ENCODE measurements at regions not wholly inside any gene's neighbourhood (a gene's known extent, or its start where the extent isn't known, plus 50 kb on each side); places are given as distances from the start of the nearest gene placed in this dataset.
"Not testable (repeated sequence)": the region's sequence is repeated elsewhere in the genome, so short reads cannot be mapped to it uniquely, and the experiment has no call there.

DNA sequence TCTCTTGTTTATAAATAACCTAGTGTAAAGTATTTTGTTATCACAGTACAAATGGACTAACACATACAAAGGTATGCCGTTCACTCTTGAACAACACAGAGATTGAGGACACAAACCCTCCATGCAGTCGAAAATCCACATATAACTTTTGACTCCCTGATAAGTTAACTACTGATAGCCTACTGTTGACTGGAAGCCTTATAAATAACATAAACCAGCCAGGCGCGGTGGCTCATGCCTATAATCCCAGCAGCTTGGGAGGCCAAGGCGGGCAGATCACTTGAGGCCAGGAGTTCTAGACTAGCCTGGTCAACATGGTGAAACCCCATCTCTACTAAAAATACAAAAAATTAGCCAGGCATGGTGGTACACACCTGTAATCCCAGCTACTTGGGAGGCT is 290.1 kb upstream of the IGF1R start:
- TF ChIP-seq EZH2 (IDR thresholded peaks at IDR 0.05; ENCODE audit: borderline replicate concordance, low read depth, low read length, severe bottlenecking); MYC (IDR thresholded peaks at IDR 0.05; ENCODE audit: low read depth, low read length); JUN (IDR thresholded peaks at IDR 0.05; ENCODE audit: borderline replicate concordance, insufficient read depth, insufficient read length, low read depth): not testable (repeated sequence)
- TF ChIP-seq, protein P1, sequence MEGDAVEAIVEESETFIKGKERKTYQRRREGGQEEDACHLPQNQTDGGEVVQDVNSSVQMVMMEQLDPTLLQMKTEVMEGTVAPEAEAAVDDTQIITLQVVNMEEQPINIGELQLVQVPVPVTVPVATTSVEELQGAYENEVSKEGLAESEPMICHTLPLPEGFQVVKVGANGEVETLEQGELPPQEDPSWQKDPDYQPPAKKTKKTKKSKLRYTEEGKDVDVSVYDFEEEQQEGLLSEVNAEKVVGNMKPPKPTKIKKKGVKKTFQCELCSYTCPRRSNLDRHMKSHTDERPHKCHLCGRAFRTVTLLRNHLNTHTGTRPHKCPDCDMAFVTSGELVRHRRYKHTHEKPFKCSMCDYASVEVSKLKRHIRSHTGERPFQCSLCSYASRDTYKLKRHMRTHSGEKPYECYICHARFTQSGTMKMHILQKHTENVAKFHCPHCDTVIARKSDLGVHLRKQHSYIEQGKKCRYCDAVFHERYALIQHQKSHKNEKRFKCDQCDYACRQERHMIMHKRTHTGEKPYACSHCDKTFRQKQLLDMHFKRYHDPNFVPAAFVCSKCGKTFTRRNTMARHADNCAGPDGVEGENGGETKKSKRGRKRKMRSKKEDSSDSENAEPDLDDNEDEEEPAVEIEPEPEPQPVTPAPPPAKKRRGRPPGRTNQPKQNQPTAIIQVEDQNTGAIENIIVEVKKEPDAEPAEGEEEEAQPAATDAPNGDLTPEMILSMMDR (IDR thresholded peaks at IDR 0.05; ENCODE audit: extremely low read depth in 1 of 2, insufficient read depth in 1 of 2, low read depth in 1 of 2, low read length in 2 of 2), result not testable (repeated sequence)
